ENCODE measurements at regions not wholly inside any gene's neighbourhood (a gene's known extent, or its start where the extent isn't known, plus 50 kb on each side); places are given as distances from the start of the nearest gene placed in this dataset.

GRCh38 chr1:63189677-63190076 lies 132.7 kb upstream of the FOXD3 start:
- POLR2A ChIA-PET: no interaction called here
- Mint-ChIP-seq H3K4me3 (no peak overlapping the region), H3K27ac (no peak overlapping the region), H3K4me1 (no peaks in the 10 kb centered on the region), H3K9me3 (ENCODE audit: insufficient read depth) (no peaks in the 10 kb centered on the region), H3K27me3 (peaks cover 6% of the 10 kb centered on the region)
- Histone ChIP-seq H3K9ac (ENCODE audit: low read length) (no peak overlapping the region), H3K27ac (ENCODE audit: low read length in 2 of 2) (no peak overlapping the region), H3K36me3 (replicated peaks in 1 of 2; ENCODE audit: control extremely low read depth in 1 of 2, control insufficient read depth in 1 of 2, extremely low read depth in 1 of 2, insufficient read depth in 2 of 2, low read length in 1 of 2) (no peaks in the 10 kb centered on the region), H2AFZ (ENCODE audit: insufficient read depth, low read depth, low read length, poor library complexity, severe bottlenecking) (no peak overlapping the region), H3K79me2 (ENCODE audit: control insufficient read depth, insufficient read depth, low read length) (no peaks in the 10 kb centered on the region), H3K4me1 (ENCODE audit: control insufficient read depth in 2 of 2, insufficient read depth in 2 of 2, low read length in 2 of 2) (no peaks in the 10 kb centered on the region), H3K27me3 (replicated peaks in 1 of 4; ENCODE audit: control extremely low read depth in 1 of 4, control insufficient read depth in 3 of 4, insufficient read depth in 4 of 4, low read length in 3 of 4) (no peaks in the 10 kb centered on the region), H3K9me3 (ENCODE audit: control extremely low read depth in 1 of 3, control insufficient read depth in 2 of 3, insufficient read depth in 1 of 3, low read length in 2 of 3) (peaks cover 0 to 1% (median 0%) of the 10 kb centered on the region in 3 donors), H3K4me2 (replicated peaks; ENCODE audit: low read depth, low read length, poor library complexity, severe bottlenecking) (no peak overlapping the region), H4K20me1 (ENCODE audit: control insufficient read depth, insufficient read depth, low read length, poor library complexity, severe bottlenecking) (no peaks in the 10 kb centered on the region), H3K4me3 (ENCODE audit: control extremely low read depth in 1 of 5, extremely low read depth in 1 of 5, insufficient read depth in 1 of 5, low read depth in 2 of 5, low read length in 4 of 5) (no peak overlapping the region)
- DNase-seq (no peak), ATAC-seq (ENCODE audit: low read depth) (no peak)
- CTCF ChIA-PET: interaction anchor here (1.3 to 1.5 kb wide), 2 partner anchors 14 to 348 kb away, joined by 3 to 4 read pairs; no protein-coding TSS in a partner anchor
- WGBS (ENCODE audit: insufficient coverage): no CpG with 5 or more reads among the region's 1 CpG
- TF ChIP-seq, protein P1, sequence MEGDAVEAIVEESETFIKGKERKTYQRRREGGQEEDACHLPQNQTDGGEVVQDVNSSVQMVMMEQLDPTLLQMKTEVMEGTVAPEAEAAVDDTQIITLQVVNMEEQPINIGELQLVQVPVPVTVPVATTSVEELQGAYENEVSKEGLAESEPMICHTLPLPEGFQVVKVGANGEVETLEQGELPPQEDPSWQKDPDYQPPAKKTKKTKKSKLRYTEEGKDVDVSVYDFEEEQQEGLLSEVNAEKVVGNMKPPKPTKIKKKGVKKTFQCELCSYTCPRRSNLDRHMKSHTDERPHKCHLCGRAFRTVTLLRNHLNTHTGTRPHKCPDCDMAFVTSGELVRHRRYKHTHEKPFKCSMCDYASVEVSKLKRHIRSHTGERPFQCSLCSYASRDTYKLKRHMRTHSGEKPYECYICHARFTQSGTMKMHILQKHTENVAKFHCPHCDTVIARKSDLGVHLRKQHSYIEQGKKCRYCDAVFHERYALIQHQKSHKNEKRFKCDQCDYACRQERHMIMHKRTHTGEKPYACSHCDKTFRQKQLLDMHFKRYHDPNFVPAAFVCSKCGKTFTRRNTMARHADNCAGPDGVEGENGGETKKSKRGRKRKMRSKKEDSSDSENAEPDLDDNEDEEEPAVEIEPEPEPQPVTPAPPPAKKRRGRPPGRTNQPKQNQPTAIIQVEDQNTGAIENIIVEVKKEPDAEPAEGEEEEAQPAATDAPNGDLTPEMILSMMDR (IDR thresholded peaks at IDR 0.05): no peak
- TF ChIP-seq EZH2 (IDR thresholded peaks at IDR 0.05; ENCODE audit: borderline replicate concordance, insufficient read depth, low read depth, low read length, poor library complexity, severe bottlenecking): no peak
- intact Hi-C loops (cut with micrococcal nuclease): no loop called here

DNA sequence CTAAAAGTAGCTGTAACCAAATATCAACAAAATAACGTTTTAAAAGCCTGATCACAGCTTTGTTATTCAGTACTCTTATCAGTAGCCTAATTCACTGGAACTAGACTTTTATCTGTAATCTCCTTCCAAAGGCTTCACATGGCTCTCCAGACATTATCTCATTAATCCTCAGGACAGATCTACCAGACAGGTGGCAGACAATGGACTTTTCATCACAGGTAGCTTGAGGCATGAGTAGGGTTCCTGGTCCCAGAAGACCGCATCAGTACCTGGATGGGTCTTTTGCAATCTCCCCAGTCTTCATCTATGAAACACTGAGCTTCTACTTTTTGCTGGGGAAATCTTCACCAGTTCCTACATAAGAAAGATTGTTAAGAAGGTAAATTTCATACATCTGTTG lies 132.2 kb upstream of the FOXD3 start:
- Mint-ChIP-seq H3K27ac (no peak overlapping the region), H3K9me3 (ENCODE audit: insufficient read depth) (no peaks in the 10 kb centered on the region), H3K4me3 (no peak overlapping the region), H3K27me3 (peaks cover 6% of the 10 kb centered on the region), H3K4me1 (no peaks in the 10 kb centered on the region)
- no peak overlapping the region for H3K27ac ChIP-seq (ENCODE audit: low read length in 2 of 2)
- no peaks in the 10 kb centered on the region for H3K4me1 ChIP-seq (ENCODE audit: control insufficient read depth in 2 of 2, insufficient read depth in 2 of 2, low read length in 2 of 2)
- no peak overlapping the region for H2AFZ ChIP-seq (ENCODE audit: insufficient read depth, low read depth, low read length, poor library complexity, severe bottlenecking)
- intact Hi-C loops (cut with micrococcal nuclease): no loop called here
- no peaks in the 10 kb centered on the region for H3K27me3 ChIP-seq (replicated peaks in 1 of 4; ENCODE audit: control extremely low read depth in 1 of 4, control insufficient read depth in 3 of 4, insufficient read depth in 4 of 4, low read length in 3 of 4)
- TF ChIP-seq EZH2 (IDR thresholded peaks at IDR 0.05; ENCODE audit: borderline replicate concordance, insufficient read depth, low read depth, low read length, poor library complexity, severe bottlenecking): no peak
- TF ChIP-seq, protein P1 (IDR thresholded peaks at IDR 0.05): no peak
- DNase-seq (no peak), ATAC-seq (ENCODE audit: low read depth) (no peak)
- H3K9ac ChIP-seq (ENCODE audit: low read length): no peak overlapping the region
- no peaks in the 10 kb centered on the region for H3K79me2 ChIP-seq (ENCODE audit: control insufficient read depth, insufficient read depth, low read length)
- CTCF ChIA-PET: interaction anchor here (1.3 to 1.5 kb wide), 2 partner anchors 14 to 348 kb away, joined by 3 to 4 read pairs; no protein-coding TSS in a partner anchor
- WGBS (ENCODE audit: insufficient coverage): 38% methylated on average over 1 of the region's 2 CpGs
- H3K9me3 ChIP-seq (ENCODE audit: control extremely low read depth in 1 of 3, control insufficient read depth in 2 of 3, insufficient read depth in 1 of 3, low read length in 2 of 3): peaks cover 0 to 1% (median 0%) of the 10 kb centered on the region in 3 donors
- H3K36me3 ChIP-seq (replicated peaks in 1 of 2; ENCODE audit: control extremely low read depth in 1 of 2, control insufficient read depth in 1 of 2, extremely low read depth in 1 of 2, insufficient read depth in 2 of 2, low read length in 1 of 2): no peaks in the 10 kb centered on the region
- H3K4me3 ChIP-seq (ENCODE audit: control extremely low read depth in 1 of 5, extremely low read depth in 1 of 5, insufficient read depth in 1 of 5, low read depth in 2 of 5, low read length in 4 of 5): no peak overlapping the region
- POLR2A ChIA-PET: no interaction called here
- H4K20me1 ChIP-seq (ENCODE audit: control insufficient read depth, insufficient read depth, low read length, poor library complexity, severe bottlenecking): no peaks in the 10 kb centered on the region
- H3K4me2 ChIP-seq (replicated peaks; ENCODE audit: low read depth, low read length, poor library complexity, severe bottlenecking): no peak overlapping the region

All from B cell (primary cell).